ENCODE measurements at regions not wholly inside any gene's neighbourhood (a gene's known extent, or its start where the extent isn't known, plus 50 kb on each side); places are given as distances from the start of the nearest gene placed in this dataset.

DNA sequence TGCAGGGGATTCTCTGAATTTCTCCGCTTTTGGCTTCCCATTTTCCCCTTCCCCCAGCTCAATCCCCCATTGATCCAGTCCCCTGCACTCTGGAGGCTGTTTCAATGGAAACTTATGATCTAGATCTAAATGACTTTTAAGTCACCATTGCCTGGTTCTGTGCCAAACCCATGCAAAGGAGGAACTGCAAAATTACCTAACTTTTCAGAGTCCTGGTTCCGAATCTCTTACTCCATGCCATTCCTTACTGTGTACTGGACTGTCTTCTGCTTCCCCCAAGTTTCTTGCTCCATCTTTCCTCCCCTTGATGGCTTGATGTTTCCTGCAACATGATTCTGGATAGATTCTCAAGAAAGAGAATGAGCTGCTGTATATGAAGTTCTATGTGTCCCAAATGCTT lies 327.8 kb downstream of the MIAT start:
- no peak for TF ChIP-seq CTCF (IDR thresholded peaks at IDR 0.05)
- no peak for TF ChIP-seq POLR2A (IDR thresholded peaks at IDR 0.05)

All from Peyer's patch (tissue), 4 donors.